BLaER1 treated with 17β-estradiol and CSF1 and Interleukin-3, amounts not matched to agents 10 nM and 100 nM (cell line): ENCODE measurements at regions not wholly inside any gene's neighbourhood (a gene's known extent, or its start where the extent isn't known, plus 50 kb on each side); places are given as distances from the start of the nearest gene placed in this dataset.

Experiments used
- H3K27ac ChIP-seq, 11 experiments: shearing (Covaris generic); formaldehyde crosslinking; 2 replicates each; pipeline ENCODE4 v1.8.1; 2022
- H3K27me3 ChIP-seq, 11 experiments: shearing (Covaris generic); formaldehyde crosslinking; 2 replicates each; pipeline ENCODE4 v1.8.1; 2022
- H3K36me3 ChIP-seq, 11 experiments: shearing (Covaris generic); formaldehyde crosslinking; 2 replicates each; pipeline ENCODE4 v1.8.1; 2022
- H3K4me1 ChIP-seq, 10 experiments: shearing (Covaris generic); formaldehyde crosslinking; 2 replicates each; pipeline ENCODE4 v1.8.1; 2022
- H3K4me2 ChIP-seq, 11 experiments: shearing (Covaris generic); formaldehyde crosslinking; 2 replicates each; pipeline ENCODE4 v1.8.1; 2022
- H3K4me3 ChIP-seq, 10 experiments: shearing (Covaris generic); formaldehyde crosslinking; 2 replicates each; pipeline ENCODE4 v1.8.1; 2022
- H3K9ac ChIP-seq, 11 experiments: shearing (Covaris generic); formaldehyde crosslinking; 2 replicates each; pipeline ENCODE4 v1.8.1; 2022
- H3K9me3 ChIP-seq, 11 experiments: shearing (Covaris generic); formaldehyde crosslinking; replicated peaks in 1 of 11; 2 replicates each; pipeline ENCODE4 v1.8.1; 2022
- H4K20me1 ChIP-seq, 11 experiments: shearing (Covaris generic); formaldehyde crosslinking; 2 replicates each; pipeline ENCODE4 v1.8.1; 2022
- Cebpa-rat ChIP-seq, 11 experiments: shearing (Covaris generic); IDR thresholded peaks; 2 replicates each; pipeline ENCODE4 v1.8.1; 2022

GRCh38 chr6:132974122-132974521 lies 159.8 kb downstream of the RPS12 start:
- no peak overlapping the region for H3K27ac ChIP-seq
- H3K27me3 ChIP-seq = no peaks in the 10 kb centered on the region
- no peak overlapping the region for H3K4me2 ChIP-seq
- H3K4me3 ChIP-seq = no peak overlapping the region
- H3K4me1 ChIP-seq = peaks cover 0 to 16% (median 2%) of the 10 kb centered on the region in 10 experiments; a peak in 8 of 20 replicates
- no peak for TF ChIP-seq Cebpa-rat (IDR thresholded peaks at IDR 0.05)
- no peak overlapping the region for H3K9ac ChIP-seq
- H3K36me3 ChIP-seq = no peaks in the 10 kb centered on the region
- H3K9me3 ChIP-seq = no peaks in the 10 kb centered on the region
- no peaks in the 10 kb centered on the region for H4K20me1 ChIP-seq

GRCh38 chr6:132977413-132977812 lies 163.0 kb downstream of the RPS12 start:
- Histone ChIP-seq H3K4me3 (no peak overlapping the region), H3K9me3 (peaks cover 0 to 4% (median under 1%) of the 10 kb centered on the region in 11 experiments; a peak in 3 of 22 replicates), H3K27ac (no peak overlapping the region), H3K9ac (no peak overlapping the region), H3K36me3 (no peaks in the 10 kb centered on the region), H3K4me1 (peaks cover 0 to 13% (median 2%) of the 10 kb centered on the region in 10 experiments; a peak in 7 of 20 replicates), H4K20me1 (no peaks in the 10 kb centered on the region), H3K4me2 (no peak overlapping the region), H3K27me3 (no peaks in the 10 kb centered on the region)
- TF ChIP-seq Cebpa-rat (IDR thresholded peaks at IDR 0.05) = no peak

- Histone ChIP-seq H3K4me3 (no peak overlapping the region), H4K20me1 (no peaks in the 10 kb centered on the region), H3K4me2 (no peak overlapping the region), H3K27ac (no peak overlapping the region), H3K36me3 (no peaks in the 10 kb centered on the region), H3K4me1 (no peaks in the 10 kb centered on the region), H3K9ac (no peak overlapping the region), H3K27me3 (no peaks in the 10 kb centered on the region), H3K9me3 (peaks cover 0 to 7% (median 3%) of the 10 kb centered on the region in 11 experiments; a peak in 3 of 22 replicates)
- TF ChIP-seq Cebpa-rat (IDR thresholded peaks at IDR 0.05) = no peak
Measured at GRCh38 chr6:132978685-132979084, 164.3 kb downstream of the RPS12 start.

- TF ChIP-seq Cebpa-rat (IDR thresholded peaks at IDR 0.05) = no peak
- Histone ChIP-seq H3K9me3 (peaks cover 0 to 7% (median 5%) of the 10 kb centered on the region in 11 experiments; a peak in 7 of 22 replicates), H3K4me2 (no peak overlapping the region), H3K4me1 (no peaks in the 10 kb centered on the region), H3K27me3 (no peaks in the 10 kb centered on the region), H3K9ac (no peak overlapping the region), H3K36me3 (no peaks in the 10 kb centered on the region), H3K4me3 (no peak overlapping the region), H3K27ac (no peak overlapping the region), H4K20me1 (no peaks in the 10 kb centered on the region)
Measured at GRCh38 chr6:132993738-132994137, 179.4 kb downstream of the RPS12 start.

- Histone ChIP-seq H3K9ac (no peak overlapping the region), H3K27me3 (no peaks in the 10 kb centered on the region), H3K4me2 (no peak overlapping the region), H3K9me3 (peaks cover 0 to 3% (median 0%) of the 10 kb centered on the region in 11 experiments; a peak in 1 of 22 replicates), H3K4me1 (no peaks in the 10 kb centered on the region), H3K27ac (no peak overlapping the region), H4K20me1 (no peaks in the 10 kb centered on the region), H3K36me3 (no peaks in the 10 kb centered on the region), H3K4me3 (no peak overlapping the region)
- TF ChIP-seq Cebpa-rat (IDR thresholded peaks at IDR 0.05) = no peak
Measured at GRCh38 chr6:132995009-132995408, 180.6 kb downstream of the RPS12 start.

GRCh38 chr6:132995432-132995831 lies 181.1 kb downstream of the RPS12 start:
- Histone ChIP-seq H3K4me3 (no peak overlapping the region), H3K9me3 (peaks cover 0 to 3% (median 0%) of the 10 kb centered on the region in 11 experiments; a peak in 1 of 22 replicates), H4K20me1 (no peaks in the 10 kb centered on the region), H3K27ac (no peak overlapping the region), H3K27me3 (no peaks in the 10 kb centered on the region), H3K4me2 (no peak overlapping the region), H3K9ac (no peak overlapping the region), H3K4me1 (no peaks in the 10 kb centered on the region), H3K36me3 (no peaks in the 10 kb centered on the region)
- TF ChIP-seq Cebpa-rat (IDR thresholded peaks at IDR 0.05) = no peak

GRCh38 chr6:132998418-132998817 lies 184.0 kb downstream of the RPS12 start:
- no peak overlapping the region for H3K9ac ChIP-seq
- no peak overlapping the region for H3K27ac ChIP-seq
- no peak overlapping the region for H3K4me3 ChIP-seq
- H3K36me3 ChIP-seq = no peaks in the 10 kb centered on the region
- H3K4me1 ChIP-seq = no peaks in the 10 kb centered on the region
- peaks cover 0 to 3% (median 0%) of the 10 kb centered on the region in 11 experiments; a peak in 1 of 22 replicates for H3K9me3 ChIP-seq
- H3K27me3 ChIP-seq = no peaks in the 10 kb centered on the region
- TF ChIP-seq Cebpa-rat (IDR thresholded peaks at IDR 0.05) = no peak
- H4K20me1 ChIP-seq = no peaks in the 10 kb centered on the region
- H3K4me2 ChIP-seq = no peak overlapping the region

GRCh38 chr6:133001040-133001565 lies 186.7 kb downstream of the RPS12 start:
- H3K4me3 ChIP-seq = no peak overlapping the region
- no peak for TF ChIP-seq Cebpa-rat (IDR thresholded peaks at IDR 0.05)
- H3K9ac ChIP-seq = no peak overlapping the region
- H4K20me1 ChIP-seq = no peaks in the 10 kb centered on the region
- peaks cover 0 to 3% (median 0%) of the 10 kb centered on the region in 11 experiments; a peak in 1 of 22 replicates for H3K9me3 ChIP-seq
- H3K4me1 ChIP-seq = no peaks in the 10 kb centered on the region
- H3K4me2 ChIP-seq = no peak overlapping the region
- no peaks in the 10 kb centered on the region for H3K36me3 ChIP-seq
- H3K27ac ChIP-seq = no peak overlapping the region
- no peaks in the 10 kb centered on the region for H3K27me3 ChIP-seq

GRCh38 chr6:133004304-133004884 lies 190.0 kb downstream of the RPS12 start:
- no peak overlapping the region for H3K9ac ChIP-seq
- H3K36me3 ChIP-seq = no peaks in the 10 kb centered on the region
- H3K4me2 ChIP-seq = no peak overlapping the region
- H3K4me3 ChIP-seq = no peak overlapping the region
- no peak for TF ChIP-seq Cebpa-rat (IDR thresholded peaks at IDR 0.05)
- no peaks in the 10 kb centered on the region for H3K27me3 ChIP-seq
- H3K9me3 ChIP-seq = no peaks in the 10 kb centered on the region
- no peaks in the 10 kb centered on the region for H4K20me1 ChIP-seq
- H3K27ac ChIP-seq = no peak overlapping the region
- H3K4me1 ChIP-seq = no peaks in the 10 kb centered on the region

GRCh38 chr6:133012774-133013173 lies 198.4 kb downstream of the RPS12 start:
- H3K4me1 ChIP-seq = peaks cover 0 to 21% (median 13%) of the 10 kb centered on the region in 10 experiments; a peak in 16 of 20 replicates
- H3K9me3 ChIP-seq = no peaks in the 10 kb centered on the region; a peak in 1 of 22 replicates
- H3K27ac ChIP-seq = no peak overlapping the region
- no peaks in the 10 kb centered on the region for H3K27me3 ChIP-seq
- no peaks in the 10 kb centered on the region for H3K36me3 ChIP-seq
- no peaks in the 10 kb centered on the region for H4K20me1 ChIP-seq
- no peak overlapping the region for H3K4me3 ChIP-seq
- no peak overlapping the region for H3K4me2 ChIP-seq
- no peak for TF ChIP-seq Cebpa-rat (IDR thresholded peaks at IDR 0.05)
- H3K9ac ChIP-seq = no peak overlapping the region
